BJ (cell line): ENCODE measurements at regions not wholly inside any gene's neighbourhood (a gene's known extent, or its start where the extent isn't known, plus 50 kb on each side); places are given as distances from the start of the nearest gene placed in this dataset.

Source experiments
- CTCF ChIA-PET: fragments of 350-600 bp; formaldehyde crosslinking; extraction: SDS; loops from one replicate; lab custom pipeline; 2021; ENCODE audit warnings: antibody characterized with exemption, inconsistent platforms; lab: Yijun Ruan, JAX
- POLR2A ChIA-PET: fragments of 300-600 bp; sonication (Branson Sonifier 250); formaldehyde crosslinking; extraction: SDS; loops from one replicate; lab custom pipeline; 2021; ENCODE audit warnings: antibody characterized with exemption; lab: Charles Lee
- DNase-seq: peaks from one replicate; pipeline ENCODE4 v3.0.0-alpha.2; 2011; ENCODE audit warnings: low read depth
- H3K27me3 ChIP-seq: 2 replicates; pipeline ENCODE4 v1.6.0; 2011; ENCODE audit warnings: low read length; ENCODE audit not compliant: control insufficient read depth, insufficient read depth
- H3K36me3 ChIP-seq: 2 replicates; pipeline ENCODE4 v1.5.1; 2011; ENCODE audit warnings: low read length; ENCODE audit not compliant: control insufficient read depth, insufficient read depth
- H3K4me3 ChIP-seq: 2 replicates; pipeline ENCODE4 v1.5.1; 2011; ENCODE audit warnings: low read depth, mild to moderate bottlenecking, control low read depth, low read length
- CTCF ChIP-seq: IDR thresholded peaks from 2 replicates; pipeline ENCODE4 v1.5.1; 2011; ENCODE audit warnings: low read depth, mild to moderate bottlenecking, control low read depth, inconsistent platforms, low read length, moderate library complexity; ENCODE audit not compliant: insufficient read depth

GRCh38 chr1:62951428-62951827, 167.5 kb downstream of the ATG4C start:
- POLR2A ChIA-PET, result no interaction called here
- 0 out of 2 replicates have a peak, but pooled peaks cover 3% of the 10 kb centered on the region for H3K27me3 ChIP-seq
- no peaks in the 10 kb centered on the region for H3K36me3 ChIP-seq
- DNase-seq, result no peak
- TF ChIP-seq CTCF, result no peak
- CTCF ChIA-PET, result no interaction called here
- H3K4me3 ChIP-seq, result no peak overlapping the region

GRCh38 chr1:62952596-62952995, 168.7 kb downstream of the ATG4C start:
- CTCF ChIA-PET, result no interaction called here
- no peak for TF ChIP-seq CTCF
- no peaks in the 10 kb centered on the region for H3K36me3 ChIP-seq
- no peak overlapping the region for H3K4me3 ChIP-seq
- 0 out of 2 replicates have a peak, but pooled peaks cover 3% of the 10 kb centered on the region for H3K27me3 ChIP-seq
- DNase-seq, result no peak
- POLR2A ChIA-PET, result no interaction called here

GRCh38 chr1:62953633-62954032, 169.7 kb downstream of the ATG4C start:
- Histone ChIP-seq H3K27me3 (0 out of 2 replicates have a peak, but pooled peaks cover 3% of the 10 kb centered on the region), H3K4me3 (no peak overlapping the region), H3K36me3 (no peaks in the 10 kb centered on the region)
- DNase-seq, result no peak
- ChIA-PET POLR2A (no interaction called here), CTCF (no interaction called here)
- TF ChIP-seq CTCF, result no peak

GRCh38 chr1:62954758-62955157, 170.8 kb downstream of the ATG4C start:
- H3K4me3 ChIP-seq, result no peak overlapping the region
- no peak for TF ChIP-seq CTCF
- H3K27me3 ChIP-seq, result 0 out of 2 replicates have a peak, but pooled peaks cover 3% of the 10 kb centered on the region
- no peaks in the 10 kb centered on the region for H3K36me3 ChIP-seq
- POLR2A ChIA-PET, result no interaction called here
- CTCF ChIA-PET, result interaction anchor here (1.0 to 1.3 kb wide), 2 partner anchors 9 to 54 kb away, joined by 3 read pairs; no protein-coding TSS in a partner anchor
- DNase-seq, result no peak

GRCh38 chr1:62955666-62956065, 171.7 kb downstream of the ATG4C start:
- no peak for DNase-seq
- ChIA-PET POLR2A (no interaction called here), CTCF (no interaction called here)
- H3K36me3 ChIP-seq, result no peaks in the 10 kb centered on the region
- no peak overlapping the region for H3K4me3 ChIP-seq
- no peak for TF ChIP-seq CTCF
- H3K27me3 ChIP-seq, result 0 out of 2 replicates have a peak, but pooled peaks cover 3% of the 10 kb centered on the region
